Lower leg skin (tissue), 3 donors: ENCODE measurements at regions not wholly inside any gene's neighbourhood (a gene's known extent, or its start where the extent isn't known, plus 50 kb on each side); places are given as distances from the start of the nearest gene placed in this dataset.

Source experiments
- CTCF ChIP-seq, 3 donors: fragments of 450-650 bp; IDR thresholded peaks; one replicate each; pipeline ENCODE4 v1.5.1; 2016; ENCODE audit warnings: antibody characterized with exemption in 3 of 3, mild to moderate bottlenecking in 3 of 3, moderate library complexity in 2 of 3
- POLR2A ChIP-seq, 2 donors: fragments of 450-650 bp; IDR thresholded peaks; one replicate each; pipeline ENCODE4 v1.6.1; 2016 to 2017; ENCODE audit warnings: antibody characterized with exemption in 2 of 2, mild to moderate bottlenecking in 1 of 2, moderate library complexity in 1 of 2

GRCh38 chr3:27034255-27034654 is 334.9 kb downstream of the NEK10 start:
- TF ChIP-seq CTCF (IDR thresholded peaks at IDR 0.05) = no peak
- TF ChIP-seq POLR2A (IDR thresholded peaks at IDR 0.05) = no peak
